ENCODE measurements at regions not wholly inside any gene's neighbourhood (a gene's known extent, or its start where the extent isn't known, plus 50 kb on each side); places are given as distances from the start of the nearest gene placed in this dataset.

- ATAC-seq, result peak; percentile 53; the same call in 2 of the 3 replicates
- TF ChIP-seq CSDC2 (CRISPR knock-in tag; IDR thresholded peaks at IDR 0.05) (no peak), CREB5 (CRISPR knock-in tag; IDR thresholded peaks at IDR 0.05; ENCODE audit: low read depth) (no peak), ZFP3 (CRISPR knock-in tag; IDR thresholded peaks at IDR 0.05) (no peak), ESRRG (CRISPR knock-in tag; IDR thresholded peaks at IDR 0.05) (no peak), ZNF8 (CRISPR knock-in tag; IDR thresholded peaks at IDR 0.05) (no peak), TSHZ2 (CRISPR knock-in tag; IDR thresholded peaks at IDR 0.05) (no peak), ZNF565 (CRISPR knock-in tag; conservative IDR thresholded peaks at IDR 0.05; ENCODE audit: low read depth) (no peak), GLIS3 (CRISPR knock-in tag; IDR thresholded peaks at IDR 0.05) (no peak), ZFP30 (CRISPR knock-in tag; IDR thresholded peaks at IDR 0.05) (no peak), RARB (CRISPR knock-in tag; IDR thresholded peaks at IDR 0.05) (no peak), TOX (CRISPR knock-in tag; IDR thresholded peaks at IDR 0.05; ENCODE audit: borderline replicate concordance) (no peak), BACH2 (CRISPR knock-in tag; IDR thresholded peaks at IDR 0.05; ENCODE audit: borderline replicate concordance) (no peak), ISL1 (CRISPR knock-in tag; IDR thresholded peaks at IDR 0.05) (no peak)
Measured at GRCh38 chr4:37528166-37528885, 157.8 kb downstream of the RELL1 start.

- no peak for TF ChIP-seq GLIS3 (CRISPR knock-in tag; IDR thresholded peaks at IDR 0.05)
- TF ChIP-seq ISL1 (CRISPR knock-in tag; IDR thresholded peaks at IDR 0.05), result no peak
- no peak for TF ChIP-seq OSR1 (CRISPR knock-in tag; IDR thresholded peaks at IDR 0.05)
- no peak for TF ChIP-seq SNAI2 (CRISPR knock-in tag; IDR thresholded peaks at IDR 0.05)
- TF ChIP-seq PATZ1 (CRISPR knock-in tag; IDR thresholded peaks at IDR 0.05; ENCODE audit: borderline replicate concordance), result no peak
- TF ChIP-seq ZNF70 (CRISPR knock-in tag; IDR thresholded peaks at IDR 0.05), result no peak
- TF ChIP-seq ZC3H10 (CRISPR knock-in tag; IDR thresholded peaks at IDR 0.05), result no peak
- no peak for TF ChIP-seq CSRNP3 (CRISPR knock-in tag; IDR thresholded peaks at IDR 0.05)
- no peak for TF ChIP-seq TCF4 (CRISPR knock-in tag; IDR thresholded peaks at IDR 0.05; ENCODE audit: borderline replicate concordance)
- no peak for TF ChIP-seq POU6F1 (CRISPR knock-in tag; IDR thresholded peaks at IDR 0.05; ENCODE audit: borderline replicate concordance, low read depth)
- TF ChIP-seq ZFP3 (CRISPR knock-in tag; IDR thresholded peaks at IDR 0.05), result no peak
- no peak for ATAC-seq
Measured at GRCh38 chr4:37524267-37524666, 161.9 kb downstream of the RELL1 start.

- no peak for TF ChIP-seq ZFP3 (CRISPR knock-in tag; IDR thresholded peaks at IDR 0.05)
- no peak for TF ChIP-seq BACH2 (CRISPR knock-in tag; IDR thresholded peaks at IDR 0.05; ENCODE audit: borderline replicate concordance)
- TF ChIP-seq ESRRG (CRISPR knock-in tag; IDR thresholded peaks at IDR 0.05), result no peak
- TF ChIP-seq ARNTL (CRISPR knock-in tag; IDR thresholded peaks at IDR 0.05; ENCODE audit: borderline replicate concordance, low read depth), result no peak
- TF ChIP-seq ZFP30 (CRISPR knock-in tag; IDR thresholded peaks at IDR 0.05), result no peak
- TF ChIP-seq CSRNP3 (CRISPR knock-in tag; IDR thresholded peaks at IDR 0.05), result no peak
- no peak for TF ChIP-seq TSHZ2 (CRISPR knock-in tag; IDR thresholded peaks at IDR 0.05)
- no peak for ATAC-seq
Measured at GRCh38 chr4:37522996-37523395, 163.2 kb downstream of the RELL1 start.

Measured in SK-N-SH treated with all-trans-retinoic acid at 6 μM for 48 hours (cell line).